HCEC 1CT (cell line): ENCODE measurements at regions not wholly inside any gene's neighbourhood (a gene's known extent, or its start where the extent isn't known, plus 50 kb on each side); places are given as distances from the start of the nearest gene placed in this dataset.
"Not testable (repeated sequence)": the region's sequence is repeated elsewhere in the genome, so short reads cannot be mapped to it uniquely, and the experiment has no call there.

ENCODE experiments used
- DNase-seq: peaks from one replicate; pipeline ENCODE4 v3.0.0-alpha.2; 2017

GRCh38 chr5:124614836-124615385, 131.5 kb downstream of the ZNF608 start:
- no peak for DNase-seq

GRCh38 chr5:124614105-124614504, 132.3 kb downstream of the ZNF608 start:
- DNase-seq, result peak; percentile 7

DNA sequence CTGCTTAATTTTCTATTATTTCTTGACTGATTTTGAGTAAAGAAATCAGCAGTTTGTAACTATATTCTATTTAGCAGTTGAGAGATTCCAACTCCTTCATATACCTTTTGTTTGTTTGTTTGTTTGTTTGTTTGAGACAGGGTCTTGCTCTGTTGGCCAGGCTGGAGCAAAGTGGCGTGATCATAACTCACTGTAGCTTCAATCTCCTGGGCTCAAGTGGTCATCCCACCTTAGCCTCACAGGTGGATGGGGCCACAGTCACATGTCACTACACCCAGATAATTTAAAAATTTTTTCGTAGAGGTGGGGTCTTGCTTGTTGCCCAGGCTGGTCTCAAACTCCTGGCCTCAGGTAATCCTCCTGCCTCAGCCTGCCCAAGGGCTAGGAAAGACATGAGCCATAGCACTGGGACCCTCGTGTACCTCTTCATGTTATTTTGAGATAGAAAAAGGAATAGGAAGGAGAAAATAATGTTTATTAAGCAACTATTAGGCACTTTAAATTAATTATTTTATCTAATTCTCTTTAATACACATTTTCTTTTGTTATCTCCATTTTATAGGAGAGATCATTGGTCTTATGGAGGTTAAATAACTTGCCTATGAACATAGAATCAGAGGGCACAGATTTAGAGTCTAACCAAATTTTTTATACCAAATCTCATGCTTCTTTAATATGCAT, 133.0 kb downstream of the ZNF608 start:
- no peak for DNase-seq

GRCh38 chr5:124612023-124612422, 134.4 kb downstream of the ZNF608 start:
- no peak for DNase-seq

DNA sequence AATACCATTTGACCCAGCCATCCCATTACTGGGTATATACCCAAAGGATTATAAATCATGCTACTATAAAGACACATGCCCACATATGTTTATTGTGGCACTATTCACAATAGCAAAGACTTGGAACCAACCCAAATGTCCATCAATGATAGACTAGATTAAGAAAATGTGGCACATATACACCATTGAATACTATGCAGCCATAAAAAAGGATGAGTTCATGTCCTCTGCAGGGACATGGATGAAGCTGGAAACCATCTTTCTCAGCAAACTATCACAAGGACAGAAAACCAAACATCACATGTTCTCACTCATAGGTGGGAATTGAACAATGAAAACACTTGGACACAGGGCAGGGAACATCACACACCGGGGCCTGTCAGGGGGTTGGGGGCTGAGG, 135.2 kb downstream of the ZNF608 start:
- DNase-seq, result not testable (repeated sequence)

DNA sequence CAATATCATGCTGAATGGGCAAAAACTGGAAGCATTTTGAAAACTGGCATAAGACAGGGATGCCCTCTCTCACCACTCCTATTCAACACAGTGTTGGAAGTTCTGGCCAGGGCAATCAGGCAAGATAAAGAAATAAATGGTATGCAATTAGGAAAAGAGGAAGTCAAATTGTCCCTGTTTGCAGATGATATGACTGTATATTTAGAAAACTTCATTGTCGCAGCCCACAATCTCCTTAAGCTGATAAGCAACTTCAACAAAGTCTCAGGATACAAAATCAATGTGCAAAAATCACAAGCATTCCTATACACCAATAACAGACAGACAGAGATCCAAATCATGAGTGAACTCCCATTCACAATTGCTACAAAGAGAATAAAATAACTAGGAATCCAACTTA, 136.8 kb downstream of the ZNF608 start:
- not testable (repeated sequence) for DNase-seq

DNA sequence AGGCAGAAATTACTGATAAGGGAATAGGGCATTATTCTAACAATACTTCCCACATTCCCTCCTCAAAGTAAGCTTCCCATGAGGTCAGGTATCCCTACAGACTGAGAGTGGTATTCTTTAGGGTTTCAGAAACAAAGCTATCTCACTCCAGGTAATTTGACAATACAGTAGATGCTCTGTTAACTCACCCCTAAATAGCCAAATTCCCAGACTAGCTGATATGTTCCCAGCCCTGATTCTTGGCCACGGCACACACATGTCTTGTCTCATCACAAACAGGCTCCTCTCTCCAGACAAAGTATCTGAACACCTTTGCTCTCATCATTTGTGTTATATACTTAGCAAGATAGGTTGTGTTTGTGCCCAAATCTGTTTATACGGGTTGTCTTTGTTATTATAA, 139.9 kb downstream of the ZNF608 start:
- DNase-seq, result no peak

DNA sequence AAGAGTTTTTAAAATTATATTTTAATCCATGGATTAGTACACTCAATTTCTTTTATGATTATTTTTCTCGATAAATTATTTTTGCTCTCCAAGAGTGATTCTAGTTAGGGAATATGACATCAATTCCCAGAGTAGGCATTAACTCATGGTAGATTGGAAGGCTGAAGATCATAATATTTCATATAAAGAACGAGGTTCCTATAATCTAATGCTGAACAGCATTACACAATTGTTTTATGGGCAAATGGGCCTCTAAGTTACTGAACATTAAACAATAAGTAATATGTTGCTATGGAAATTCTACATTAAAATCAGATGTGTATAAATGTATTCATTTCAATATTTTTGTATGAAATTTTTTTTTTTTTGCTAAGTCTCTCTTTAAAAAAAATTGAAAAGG, 140.3 kb downstream of the ZNF608 start:
- DNase-seq, result no peak

- no peak for DNase-seq
These were observed 140.9 kb downstream of the ZNF608 start for GRCh38 chr5:124605541-124605940.

GRCh38 chr5:124604419-124604818, 142.0 kb downstream of the ZNF608 start:
- no peak for DNase-seq

- DNase-seq, result no peak
These were observed 143.4 kb downstream of the ZNF608 start for GRCh38 chr5:124602925-124603650.

GRCh38 chr5:124599028-124599973, 147.1 kb downstream of the ZNF608 start:
- peak; percentile 25 for DNase-seq

- DNase-seq, result peak; percentile 71
These were observed 149.6 kb downstream of the ZNF608 start for GRCh38 chr5:124596595-124597421.

DNA sequence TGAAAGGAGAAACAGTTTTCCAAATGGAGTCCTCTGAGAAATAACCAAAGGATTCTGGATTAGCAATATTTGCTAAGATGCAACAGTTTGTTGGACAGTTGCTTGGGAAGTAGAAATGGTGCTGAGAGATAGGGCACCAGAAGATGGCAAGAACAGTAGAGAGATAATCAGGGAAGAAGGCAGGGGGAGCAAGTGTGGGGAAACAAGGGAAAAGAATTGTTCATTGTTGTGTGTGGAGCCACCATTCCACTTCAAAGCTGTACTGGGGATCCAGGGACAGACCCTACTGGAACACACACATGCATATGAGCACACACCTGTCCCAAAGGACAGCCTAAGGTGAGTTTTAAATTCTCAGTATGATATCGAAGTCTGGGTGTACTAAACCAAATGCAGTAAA, 152.5 kb downstream of the ZNF608 start:
- no peak for DNase-seq

- no peak for DNase-seq
These were observed 153.5 kb downstream of the ZNF608 start for GRCh38 chr5:124592891-124593290.

DNA sequence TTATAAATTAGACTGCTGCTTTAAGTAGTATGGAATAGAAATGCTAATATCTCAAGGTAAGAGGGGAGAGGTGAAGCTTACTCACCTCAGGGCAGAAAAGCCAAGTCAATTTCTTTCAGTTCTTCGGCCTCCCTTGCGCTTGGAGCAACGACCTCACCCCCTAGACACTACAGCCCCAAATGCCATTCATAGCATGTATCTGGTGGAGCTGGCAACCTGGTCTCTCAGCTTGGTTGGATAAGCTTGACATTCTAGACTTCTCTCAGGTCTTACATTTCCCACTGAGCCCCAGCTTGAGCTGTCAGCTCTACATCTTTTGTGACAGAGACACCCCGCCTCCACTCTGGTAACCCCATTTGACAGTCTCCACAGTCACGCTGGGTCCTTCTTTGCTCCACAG, 154.9 kb downstream of the ZNF608 start:
- DNase-seq, result no peak

DNA sequence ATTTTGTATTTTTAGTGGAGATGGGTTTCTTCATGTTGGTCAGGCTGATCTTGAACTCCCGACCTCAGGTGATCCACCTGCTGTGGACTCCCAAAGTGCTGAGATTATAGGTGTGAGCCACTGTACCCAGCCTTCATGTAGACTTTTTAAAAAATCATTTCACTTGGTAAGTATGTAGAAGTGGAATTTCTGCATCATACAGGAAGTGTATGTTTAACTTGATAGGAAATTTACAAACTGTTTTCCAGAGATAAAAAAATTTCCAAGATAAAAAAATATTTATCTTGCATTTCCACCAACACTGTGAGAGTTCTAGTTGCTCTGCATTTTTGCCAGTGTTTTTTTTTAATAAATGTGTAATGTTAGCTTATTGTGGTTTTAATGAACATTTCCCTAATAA, 155.8 kb downstream of the ZNF608 start:
- no peak for DNase-seq

DNA sequence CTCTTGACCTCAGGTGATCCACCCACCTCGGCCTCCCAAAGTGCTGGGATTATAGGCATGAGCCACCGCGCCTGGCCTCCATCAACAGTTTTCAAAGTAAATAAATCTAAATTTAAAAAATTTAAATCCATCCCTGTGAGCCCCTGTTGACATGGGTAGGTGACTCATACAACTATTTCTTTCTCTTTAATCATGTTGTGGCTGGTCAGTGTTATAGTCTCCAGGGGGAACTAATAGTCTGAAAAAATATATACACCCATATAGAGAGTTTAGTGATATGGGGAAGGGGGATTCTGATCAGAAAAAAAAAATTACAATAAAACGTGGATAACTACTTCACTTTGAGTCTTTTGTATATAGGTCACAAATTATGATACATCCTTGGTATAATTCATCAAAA, 159.2 kb downstream of the ZNF608 start:
- no peak for DNase-seq

- no peak for DNase-seq
These were observed 161.3 kb downstream of the ZNF608 start for GRCh38 chr5:124584991-124585715.

DNA sequence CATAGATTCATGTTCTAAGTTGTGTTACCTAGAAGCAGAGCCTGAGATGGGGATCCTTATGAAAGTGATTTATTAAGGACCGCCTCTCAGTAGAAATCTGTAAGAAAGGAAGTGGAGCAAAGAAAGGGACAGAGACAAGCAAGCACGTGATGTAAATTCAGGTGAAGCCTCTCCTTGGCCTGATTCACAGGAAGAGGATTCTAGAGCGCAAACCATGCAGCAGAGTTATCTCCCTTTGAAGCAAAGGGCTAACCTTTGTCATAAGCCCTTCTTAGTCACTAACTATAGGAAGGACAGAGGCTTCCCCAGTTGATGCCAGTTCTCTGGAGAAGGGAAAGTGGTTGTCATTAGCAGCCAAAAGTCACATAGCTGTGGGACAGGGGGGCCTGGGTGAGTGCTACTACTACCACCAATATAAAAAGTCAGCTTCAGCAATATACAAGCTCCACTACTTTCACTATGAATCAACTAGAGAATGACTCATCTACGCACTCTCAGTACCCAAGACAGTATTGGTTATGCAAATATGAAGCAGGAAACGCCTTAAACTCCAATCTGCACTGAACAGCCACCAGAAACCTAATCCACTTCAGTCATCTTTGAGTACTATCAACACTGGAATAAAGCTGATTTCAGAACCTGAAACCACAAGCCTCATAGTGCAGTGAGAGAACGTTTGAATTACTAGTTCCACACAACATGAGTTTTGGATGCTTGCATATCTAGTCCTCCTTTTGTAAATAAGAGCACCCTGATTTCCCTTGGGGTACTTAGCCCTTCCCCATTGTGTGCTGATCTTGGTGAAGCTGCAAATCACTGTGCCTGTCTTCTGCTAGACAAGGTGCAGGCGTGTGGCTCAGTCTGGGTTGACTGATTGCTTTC, 162.7 kb downstream of the ZNF608 start:
- DNase-seq, result peak; percentile 84

- no peak for DNase-seq
These were observed 163.9 kb downstream of the ZNF608 start for GRCh38 chr5:124582561-124582840.
